OCI-LY3 (cell line): ENCODE measurements at regions not wholly inside any gene's neighbourhood (a gene's known extent, or its start where the extent isn't known, plus 50 kb on each side); places are given as distances from the start of the nearest gene placed in this dataset.

Experiments used
- EZH2phosphoT487 ChIP-seq: fragments of 200-600 bp; shearing (Covaris generic); IDR thresholded peaks from 2 replicates; pipeline ENCODE4 v1.6.1; 2018; ENCODE audit warnings: antibody characterized with exemption, mixed run types, low read depth
- TF ChIP-seq, protein P1 (sequence below): fragments of 200-600, 300-600 bp; sonication (generic); IDR thresholded peaks from 2 replicates; pipeline ENCODE4 v1.5.1; 2014; ENCODE audit warnings: antibody characterized with exemption, low read length, low read depth

GRCh38 chr16:76668207-76668725, 391.1 kb downstream of the CNTNAP4 start:
- TF ChIP-seq, protein P1, sequence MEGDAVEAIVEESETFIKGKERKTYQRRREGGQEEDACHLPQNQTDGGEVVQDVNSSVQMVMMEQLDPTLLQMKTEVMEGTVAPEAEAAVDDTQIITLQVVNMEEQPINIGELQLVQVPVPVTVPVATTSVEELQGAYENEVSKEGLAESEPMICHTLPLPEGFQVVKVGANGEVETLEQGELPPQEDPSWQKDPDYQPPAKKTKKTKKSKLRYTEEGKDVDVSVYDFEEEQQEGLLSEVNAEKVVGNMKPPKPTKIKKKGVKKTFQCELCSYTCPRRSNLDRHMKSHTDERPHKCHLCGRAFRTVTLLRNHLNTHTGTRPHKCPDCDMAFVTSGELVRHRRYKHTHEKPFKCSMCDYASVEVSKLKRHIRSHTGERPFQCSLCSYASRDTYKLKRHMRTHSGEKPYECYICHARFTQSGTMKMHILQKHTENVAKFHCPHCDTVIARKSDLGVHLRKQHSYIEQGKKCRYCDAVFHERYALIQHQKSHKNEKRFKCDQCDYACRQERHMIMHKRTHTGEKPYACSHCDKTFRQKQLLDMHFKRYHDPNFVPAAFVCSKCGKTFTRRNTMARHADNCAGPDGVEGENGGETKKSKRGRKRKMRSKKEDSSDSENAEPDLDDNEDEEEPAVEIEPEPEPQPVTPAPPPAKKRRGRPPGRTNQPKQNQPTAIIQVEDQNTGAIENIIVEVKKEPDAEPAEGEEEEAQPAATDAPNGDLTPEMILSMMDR = peak; percentile 13; the same call in 1 of the 2 replicates
- TF ChIP-seq EZH2phosphoT487 = no peak
